ENCODE measurements at regions not wholly inside any gene's neighbourhood (a gene's known extent, or its start where the extent isn't known, plus 50 kb on each side); places are given as distances from the start of the nearest gene placed in this dataset.

DNA sequence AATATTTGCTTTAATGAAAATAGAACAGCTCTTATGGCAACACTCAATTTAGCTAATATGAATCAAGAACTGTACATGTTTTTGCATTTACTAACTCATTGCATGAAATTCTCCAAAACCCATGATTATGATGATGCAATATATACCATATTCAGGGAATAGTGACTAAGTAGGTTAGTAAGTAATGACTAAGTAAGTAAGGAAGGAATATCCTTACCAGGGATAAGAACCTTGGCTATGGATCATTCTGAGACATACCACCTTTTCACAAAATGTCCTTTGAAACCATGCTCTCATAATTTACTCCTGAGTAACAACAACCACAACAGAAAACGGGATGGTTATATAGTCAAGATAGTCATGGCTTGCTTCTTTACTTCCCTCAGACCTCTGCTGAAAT lies 1513.0 kb downstream of the STIM2 start:
- Histone ChIP-seq H3K9me3 (ENCODE audit: control insufficient read depth, insufficient read depth, low read depth, low read length) (no peaks in the 10 kb centered on the region), H3K27ac (ENCODE audit: low read length) (no peak overlapping the region), H3K4me3 (ENCODE audit: low read depth in 2 of 2, low read length in 2 of 2) (no peak overlapping the region), H3K36me3 (ENCODE audit: control insufficient read depth, insufficient read depth, low read length) (no peaks in the 10 kb centered on the region), H3K27me3 (ENCODE audit: control insufficient read depth, insufficient read depth, low read length) (no peaks in the 10 kb centered on the region), H3K4me1 (ENCODE audit: control insufficient read depth, insufficient read depth, low read length) (no peaks in the 10 kb centered on the region)
- DNase-seq (ENCODE audit: low read depth, low spot score) (no peak), ATAC-seq (no peak)
- POLR2A ChIA-PET: no interaction called here
- no TSS peak for BruUV-seq (replicated peaks)
- CTCF ChIA-PET: no interaction called here
- TF ChIP-seq POLR2AphosphoS5 (IDR thresholded peaks at IDR 0.05; ENCODE audit: low read depth, low read length) (no peak), TCF7L2 (IDR thresholded peaks at IDR 0.05; ENCODE audit: low read depth, low read length) (no peak), SIN3A (IDR thresholded peaks at IDR 0.05; ENCODE audit: borderline replicate concordance, insufficient read depth, low read depth, low read length) (no peak), CTCF (IDR thresholded peaks at IDR 0.05) (no peak)
- TF ChIP-seq, protein P1, sequence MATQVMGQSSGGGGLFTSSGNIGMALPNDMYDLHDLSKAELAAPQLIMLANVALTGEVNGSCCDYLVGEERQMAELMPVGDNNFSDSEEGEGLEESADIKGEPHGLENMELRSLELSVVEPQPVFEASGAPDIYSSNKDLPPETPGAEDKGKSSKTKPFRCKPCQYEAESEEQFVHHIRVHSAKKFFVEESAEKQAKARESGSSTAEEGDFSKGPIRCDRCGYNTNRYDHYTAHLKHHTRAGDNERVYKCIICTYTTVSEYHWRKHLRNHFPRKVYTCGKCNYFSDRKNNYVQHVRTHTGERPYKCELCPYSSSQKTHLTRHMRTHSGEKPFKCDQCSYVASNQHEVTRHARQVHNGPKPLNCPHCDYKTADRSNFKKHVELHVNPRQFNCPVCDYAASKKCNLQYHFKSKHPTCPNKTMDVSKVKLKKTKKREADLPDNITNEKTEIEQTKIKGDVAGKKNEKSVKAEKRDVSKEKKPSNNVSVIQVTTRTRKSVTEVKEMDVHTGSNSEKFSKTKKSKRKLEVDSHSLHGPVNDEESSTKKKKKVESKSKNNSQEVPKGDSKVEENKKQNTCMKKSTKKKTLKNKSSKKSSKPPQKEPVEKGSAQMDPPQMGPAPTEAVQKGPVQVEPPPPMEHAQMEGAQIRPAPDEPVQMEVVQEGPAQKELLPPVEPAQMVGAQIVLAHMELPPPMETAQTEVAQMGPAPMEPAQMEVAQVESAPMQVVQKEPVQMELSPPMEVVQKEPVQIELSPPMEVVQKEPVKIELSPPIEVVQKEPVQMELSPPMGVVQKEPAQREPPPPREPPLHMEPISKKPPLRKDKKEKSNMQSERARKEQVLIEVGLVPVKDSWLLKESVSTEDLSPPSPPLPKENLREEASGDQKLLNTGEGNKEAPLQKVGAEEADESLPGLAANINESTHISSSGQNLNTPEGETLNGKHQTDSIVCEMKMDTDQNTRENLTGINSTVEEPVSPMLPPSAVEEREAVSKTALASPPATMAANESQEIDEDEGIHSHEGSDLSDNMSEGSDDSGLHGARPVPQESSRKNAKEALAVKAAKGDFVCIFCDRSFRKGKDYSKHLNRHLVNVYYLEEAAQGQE (IDR thresholded peaks at IDR 0.05; ENCODE audit: insufficient read depth in 1 of 2, low read depth in 2 of 2, low read length in 1 of 2): no peak
- intact Hi-C loops (cut with micrococcal nuclease; ENCODE audit: unreplicated experiment): no loop called here
- in situ Hi-C loops (cut with HindIII; ENCODE audit: low pct_unique_long_range_greater_than_20kb, low sequenced_read_pairs): no loop called here

DNA sequence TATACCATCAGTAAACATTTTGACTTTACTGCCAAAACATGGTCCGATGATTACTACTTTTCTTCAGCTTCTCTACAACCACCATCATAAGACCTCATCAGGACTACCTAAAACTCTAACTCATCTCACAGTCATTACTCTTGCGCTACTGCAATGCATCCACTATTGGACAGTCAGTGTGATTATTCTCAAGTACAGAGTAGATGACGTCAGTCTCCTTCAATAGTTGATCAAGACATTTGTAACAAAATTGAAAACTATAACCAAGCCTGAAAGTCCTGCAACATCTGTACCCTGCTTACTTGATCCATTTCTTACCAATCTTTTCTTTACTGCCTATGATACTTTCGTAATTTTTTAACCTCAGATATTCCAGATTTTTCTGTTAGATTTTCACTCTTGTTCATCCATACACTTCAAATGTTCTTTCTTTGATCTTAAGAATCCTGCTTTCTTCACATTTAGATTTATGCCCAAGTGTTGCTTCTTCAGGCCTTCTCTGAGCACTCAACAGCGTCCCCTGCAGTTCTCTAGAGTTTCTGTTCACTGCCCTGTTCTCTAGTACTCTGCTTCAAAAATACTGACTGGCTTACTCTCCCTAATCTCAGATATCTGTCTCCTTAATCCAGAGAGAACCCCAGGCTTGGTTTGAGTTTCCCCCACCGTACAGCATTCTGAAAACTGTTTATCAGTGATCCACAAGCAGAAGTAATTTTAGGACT lies 1517.6 kb downstream of the STIM2 start:
- no peak for ATAC-seq
- BruUV-seq (replicated peaks): no TSS peak

More for the DNA sequence above, 1517.6 kb downstream of the STIM2 start:
- DNase-seq (ENCODE audit: low read depth, low spot score): no peak
- in situ Hi-C loops (cut with HindIII; ENCODE audit: low pct_unique_long_range_greater_than_20kb, low sequenced_read_pairs): no loop called here
- TF ChIP-seq SIN3A (IDR thresholded peaks at IDR 0.05; ENCODE audit: borderline replicate concordance, insufficient read depth, low read depth, low read length): no peak
- TF ChIP-seq, protein P1 (IDR thresholded peaks at IDR 0.05; ENCODE audit: insufficient read depth in 1 of 2, low read depth in 2 of 2, low read length in 1 of 2): no peak
- no peak for TF ChIP-seq CTCF (IDR thresholded peaks at IDR 0.05)
- no peak for TF ChIP-seq POLR2AphosphoS5 (IDR thresholded peaks at IDR 0.05; ENCODE audit: low read depth, low read length)
- TF ChIP-seq TCF7L2 (IDR thresholded peaks at IDR 0.05; ENCODE audit: low read depth, low read length): no peak
- Histone ChIP-seq H3K4me1 (ENCODE audit: control insufficient read depth, insufficient read depth, low read length) (no peaks in the 10 kb centered on the region), H3K27me3 (ENCODE audit: control insufficient read depth, insufficient read depth, low read length) (no peaks in the 10 kb centered on the region), H3K4me3 (ENCODE audit: low read depth in 2 of 2, low read length in 2 of 2) (no peak overlapping the region), H3K36me3 (ENCODE audit: control insufficient read depth, insufficient read depth, low read length) (no peaks in the 10 kb centered on the region), H3K27ac (ENCODE audit: low read length) (no peak overlapping the region), H3K9me3 (ENCODE audit: control insufficient read depth, insufficient read depth, low read depth, low read length) (no peaks in the 10 kb centered on the region)
- intact Hi-C loops (cut with micrococcal nuclease; ENCODE audit: unreplicated experiment): no loop called here
- ChIA-PET CTCF (no interaction called here), POLR2A (no interaction called here)

Measured in Panc1 (cell line).